ENCODE measurements at regions not wholly inside any gene's neighbourhood (a gene's known extent, or its start where the extent isn't known, plus 50 kb on each side); places are given as distances from the start of the nearest gene placed in this dataset.
"Not testable (repeated sequence)": the region's sequence is repeated elsewhere in the genome, so short reads cannot be mapped to it uniquely, and the experiment has no call there.

GRCh38 chr16:88224131-88224898, 158.4 kb upstream of the ZNF469 start:
- H3K4me3 Mint-ChIP-seq; H3K9me3 Mint-ChIP-seq (ENCODE audit: low read depth); H3K27ac Mint-ChIP-seq; DNase-seq; H3K4me1 Mint-ChIP-seq; H3K27me3 Mint-ChIP-seq; H3K36me3 Mint-ChIP-seq; CTCF ChIA-PET; ATAC-seq: not testable (repeated sequence)

- H3K27me3 Mint-ChIP-seq; H3K27ac Mint-ChIP-seq; H3K4me1 Mint-ChIP-seq; DNase-seq; H3K36me3 Mint-ChIP-seq; H3K9me3 Mint-ChIP-seq (ENCODE audit: low read depth); ATAC-seq; CTCF ChIA-PET; H3K4me3 Mint-ChIP-seq: not testable (repeated sequence)
These were observed 157.0 kb upstream of the ZNF469 start for GRCh38 chr16:88225640-88226230.

- ATAC-seq; H3K27ac Mint-ChIP-seq; H3K36me3 Mint-ChIP-seq; DNase-seq; H3K4me1 Mint-ChIP-seq; H3K4me3 Mint-ChIP-seq; CTCF ChIA-PET; H3K9me3 Mint-ChIP-seq (ENCODE audit: low read depth); H3K27me3 Mint-ChIP-seq: not testable (repeated sequence)
These were observed 156.5 kb upstream of the ZNF469 start for GRCh38 chr16:88226302-88226701.

- H3K4me3 Mint-ChIP-seq; ATAC-seq; H3K27me3 Mint-ChIP-seq; H3K9me3 Mint-ChIP-seq (ENCODE audit: low read depth); H3K4me1 Mint-ChIP-seq; H3K27ac Mint-ChIP-seq; DNase-seq; H3K36me3 Mint-ChIP-seq; CTCF ChIA-PET: not testable (repeated sequence)
These were observed 155.6 kb upstream of the ZNF469 start for GRCh38 chr16:88227026-88227721.

GRCh38 chr16:88227722-88228482, 154.9 kb upstream of the ZNF469 start:
- H3K4me1 Mint-ChIP-seq; DNase-seq; H3K9me3 Mint-ChIP-seq (ENCODE audit: low read depth); ATAC-seq; H3K27me3 Mint-ChIP-seq; CTCF ChIA-PET; H3K4me3 Mint-ChIP-seq; H3K36me3 Mint-ChIP-seq; H3K27ac Mint-ChIP-seq: not testable (repeated sequence)

- H3K36me3 Mint-ChIP-seq; CTCF ChIA-PET; H3K4me3 Mint-ChIP-seq; H3K27ac Mint-ChIP-seq; H3K4me1 Mint-ChIP-seq; H3K9me3 Mint-ChIP-seq (ENCODE audit: low read depth); H3K27me3 Mint-ChIP-seq; ATAC-seq; DNase-seq: not testable (repeated sequence)
These were observed 154.0 kb upstream of the ZNF469 start for GRCh38 chr16:88228751-88229150.

- not testable (repeated sequence) for ATAC-seq
These were observed 153.0 kb upstream of the ZNF469 start for GRCh38 chr16:88229710-88230109.

GRCh38 chr16:88230276-88230966, 152.3 kb upstream of the ZNF469 start:
- H3K27ac Mint-ChIP-seq, CTCF ChIA-PET: not testable (repeated sequence)

More at GRCh38 chr16:88229710-88230109, 153.0 kb upstream of the ZNF469 start:
- H3K27ac Mint-ChIP-seq; H3K27me3 Mint-ChIP-seq; DNase-seq; H3K36me3 Mint-ChIP-seq; H3K4me1 Mint-ChIP-seq; H3K9me3 Mint-ChIP-seq (ENCODE audit: low read depth); H3K4me3 Mint-ChIP-seq; CTCF ChIA-PET: not testable (repeated sequence)

GRCh38 chr16:88230967-88231615, 151.7 kb upstream of the ZNF469 start:
- H3K27me3 Mint-ChIP-seq, H3K4me3 Mint-ChIP-seq: not testable (repeated sequence)

More at GRCh38 chr16:88230276-88230966, 152.3 kb upstream of the ZNF469 start:
- not testable (repeated sequence) for H3K27me3 Mint-ChIP-seq; H3K4me1 Mint-ChIP-seq; DNase-seq; H3K36me3 Mint-ChIP-seq; H3K9me3 Mint-ChIP-seq (ENCODE audit: low read depth); H3K4me3 Mint-ChIP-seq; ATAC-seq

GRCh38 chr16:88231839-88232238, 150.9 kb upstream of the ZNF469 start:
- CTCF ChIA-PET; DNase-seq; H3K36me3 Mint-ChIP-seq; H3K4me3 Mint-ChIP-seq; H3K27ac Mint-ChIP-seq; H3K4me1 Mint-ChIP-seq; H3K27me3 Mint-ChIP-seq; ATAC-seq; H3K9me3 Mint-ChIP-seq (ENCODE audit: low read depth): not testable (repeated sequence)

More at GRCh38 chr16:88230967-88231615, 151.7 kb upstream of the ZNF469 start:
- ATAC-seq; H3K9me3 Mint-ChIP-seq (ENCODE audit: low read depth); CTCF ChIA-PET; DNase-seq; H3K4me1 Mint-ChIP-seq; H3K36me3 Mint-ChIP-seq; H3K27ac Mint-ChIP-seq: not testable (repeated sequence)

GRCh38 chr16:88232401-88233258, 150.1 kb upstream of the ZNF469 start:
- H3K27me3 Mint-ChIP-seq; DNase-seq; H3K27ac Mint-ChIP-seq; H3K9me3 Mint-ChIP-seq (ENCODE audit: low read depth); H3K36me3 Mint-ChIP-seq; ATAC-seq; H3K4me1 Mint-ChIP-seq; H3K4me3 Mint-ChIP-seq; CTCF ChIA-PET: not testable (repeated sequence)

All from activated CD8-positive, alpha-beta memory T cell treated with anti-CD3 and anti-CD28 coated beads, Interleukin-2, amount 10 ng/mL, durations not matched to agents 7 days and 5 days (primary cell).